GM19324 (cell line): ENCODE measurements at regions not wholly inside any gene's neighbourhood (a gene's known extent, or its start where the extent isn't known, plus 50 kb on each side); places are given as distances from the start of the nearest gene placed in this dataset.
"Not testable (repeated sequence)": the region's sequence is repeated elsewhere in the genome, so short reads cannot be mapped to it uniquely, and the experiment has no call there.

Source experiments
- ATAC-seq: cut with Tn5 transposase; IDR thresholded peaks from one replicate; pipeline ENCODE4 v1.9.1; 2021; ENCODE audit warnings: mild to moderate bottlenecking, moderate library complexity; ENCODE audit not compliant: unreplicated experiment, low FRiP score

GRCh38 chr4:130825284-130825683, 1729.3 kb downstream of the C4orf33 start:
- no peak for ATAC-seq

- ATAC-seq: no peak
Measured at GRCh38 chr4:130850019-130850524, 1754.1 kb downstream of the C4orf33 start.

GRCh38 chr4:130851107-130851506, 1755.2 kb downstream of the C4orf33 start:
- no peak for ATAC-seq

GRCh38 chr4:130851932-130852331, 1756.0 kb downstream of the C4orf33 start:
- ATAC-seq: no peak

- ATAC-seq: no peak
Measured at GRCh38 chr4:130855533-130855932, 1759.6 kb downstream of the C4orf33 start.

GRCh38 chr4:130859991-130860390, 1764.0 kb downstream of the C4orf33 start:
- no peak for ATAC-seq

GRCh38 chr4:130896920-130897319, 1801.0 kb downstream of the C4orf33 start:
- ATAC-seq: no peak

GRCh38 chr4:130901321-130901720, 1805.4 kb downstream of the C4orf33 start:
- ATAC-seq: no peak

- ATAC-seq: no peak
Measured at GRCh38 chr4:130922955-130923354, 1827.0 kb downstream of the C4orf33 start.

- no peak for ATAC-seq
Measured at GRCh38 chr4:130955520-130955919, 1859.6 kb downstream of the C4orf33 start.

GRCh38 chr4:130985371-130985770, 1889.4 kb downstream of the C4orf33 start:
- ATAC-seq: no peak

GRCh38 chr4:130995988-130996387, 1900.0 kb downstream of the C4orf33 start:
- ATAC-seq: no peak

- ATAC-seq: no peak
Measured at GRCh38 chr4:131001371-131001770, 1905.4 kb downstream of the C4orf33 start.

- no peak for ATAC-seq
Measured at GRCh38 chr4:131002132-131002531, 1906.2 kb downstream of the C4orf33 start.

GRCh38 chr4:131006388-131006787, 1910.4 kb downstream of the C4orf33 start:
- no peak for ATAC-seq

GRCh38 chr4:131011961-131012360, 1916.0 kb downstream of the C4orf33 start:
- not testable (repeated sequence) for ATAC-seq

- ATAC-seq: no peak
Measured at GRCh38 chr4:131013226-131013625, 1917.3 kb downstream of the C4orf33 start.

GRCh38 chr4:131026771-131027170, 1930.8 kb downstream of the C4orf33 start:
- ATAC-seq: no peak

GRCh38 chr4:131044368-131044767, 1948.4 kb downstream of the C4orf33 start:
- no peak for ATAC-seq

GRCh38 chr4:131046821-131047220, 1950.9 kb downstream of the C4orf33 start:
- ATAC-seq: no peak

- no peak for ATAC-seq
Measured at GRCh38 chr4:131052646-131053045, 1956.7 kb downstream of the C4orf33 start.

GRCh38 chr4:131054489-131055019, 1958.6 kb downstream of the C4orf33 start:
- no peak for ATAC-seq

- ATAC-seq: no peak
Measured at GRCh38 chr4:131061734-131062133, 1965.8 kb downstream of the C4orf33 start.
